OCI-LY3 (cell line): ENCODE measurements at regions not wholly inside any gene's neighbourhood (a gene's known extent, or its start where the extent isn't known, plus 50 kb on each side); places are given as distances from the start of the nearest gene placed in this dataset.

Experiments used
- CTCF ChIP-seq: fragments of 200-600, 300-600 bp; sonication (generic); IDR thresholded peaks from 2 replicates; pipeline ENCODE4 v1.5.1; 2014; ENCODE audit warnings: antibody characterized with exemption, low read length, low read depth
- EZH2phosphoT487 ChIP-seq: fragments of 200-600 bp; shearing (Covaris generic); IDR thresholded peaks from 2 replicates; pipeline ENCODE4 v1.6.1; 2018; ENCODE audit warnings: antibody characterized with exemption, mixed run types, low read depth

- TF ChIP-seq EZH2phosphoT487 (no peak), CTCF (no peak)
These were observed 231.5 kb upstream of the SPRED2 start for GRCh38 chr2:65663831-65664407.
